ENCODE measurements at regions not wholly inside any gene's neighbourhood (a gene's known extent, or its start where the extent isn't known, plus 50 kb on each side); places are given as distances from the start of the nearest gene placed in this dataset.

DNA sequence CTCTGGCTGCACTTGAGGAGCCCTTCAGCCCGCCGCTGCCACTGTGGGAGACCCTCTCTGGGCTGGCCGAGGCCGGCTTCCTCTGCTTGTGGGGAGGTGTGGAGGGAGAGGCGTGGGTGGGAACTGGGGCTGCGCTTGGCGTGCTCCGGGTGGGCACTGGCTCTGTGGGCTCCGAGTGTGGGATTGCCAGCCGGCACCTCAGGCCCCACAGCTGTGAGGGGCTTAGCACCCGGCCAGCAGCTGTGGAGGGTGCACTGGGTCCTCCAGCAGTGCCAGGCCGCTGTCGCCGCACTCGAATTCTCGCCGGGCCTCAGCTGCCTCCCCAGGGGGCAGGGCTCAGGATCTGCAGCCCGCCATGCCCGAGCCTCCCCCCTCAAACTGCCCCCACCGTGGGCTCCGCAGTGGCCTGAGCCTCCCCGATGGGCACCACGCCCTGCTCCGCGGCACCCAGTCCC is 808.0 kb upstream of the SOX11 start:
- H3K9me3 Mint-ChIP-seq (ENCODE audit: unreplicated experiment) = peaks cover 13% of the 10 kb centered on the region
- DNase-seq (ENCODE audit: extremely low spot score, unreplicated experiment) = no peak
- H3K36me3 Mint-ChIP-seq (ENCODE audit: unreplicated experiment) = no peaks in the 10 kb centered on the region
- H3K27ac Mint-ChIP-seq (ENCODE audit: unreplicated experiment) = no peak overlapping the region
- TF ChIP-seq, protein P1, sequence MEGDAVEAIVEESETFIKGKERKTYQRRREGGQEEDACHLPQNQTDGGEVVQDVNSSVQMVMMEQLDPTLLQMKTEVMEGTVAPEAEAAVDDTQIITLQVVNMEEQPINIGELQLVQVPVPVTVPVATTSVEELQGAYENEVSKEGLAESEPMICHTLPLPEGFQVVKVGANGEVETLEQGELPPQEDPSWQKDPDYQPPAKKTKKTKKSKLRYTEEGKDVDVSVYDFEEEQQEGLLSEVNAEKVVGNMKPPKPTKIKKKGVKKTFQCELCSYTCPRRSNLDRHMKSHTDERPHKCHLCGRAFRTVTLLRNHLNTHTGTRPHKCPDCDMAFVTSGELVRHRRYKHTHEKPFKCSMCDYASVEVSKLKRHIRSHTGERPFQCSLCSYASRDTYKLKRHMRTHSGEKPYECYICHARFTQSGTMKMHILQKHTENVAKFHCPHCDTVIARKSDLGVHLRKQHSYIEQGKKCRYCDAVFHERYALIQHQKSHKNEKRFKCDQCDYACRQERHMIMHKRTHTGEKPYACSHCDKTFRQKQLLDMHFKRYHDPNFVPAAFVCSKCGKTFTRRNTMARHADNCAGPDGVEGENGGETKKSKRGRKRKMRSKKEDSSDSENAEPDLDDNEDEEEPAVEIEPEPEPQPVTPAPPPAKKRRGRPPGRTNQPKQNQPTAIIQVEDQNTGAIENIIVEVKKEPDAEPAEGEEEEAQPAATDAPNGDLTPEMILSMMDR (IDR thresholded peaks at IDR 0.05) = no peak
- H3K27me3 Mint-ChIP-seq (ENCODE audit: unreplicated experiment) = peaks cover 2% of the 10 kb centered on the region
- H3K4me3 Mint-ChIP-seq (ENCODE audit: unreplicated experiment) = no peak overlapping the region
- peaks cover 2% of the 10 kb centered on the region for H3K4me1 Mint-ChIP-seq (ENCODE audit: unreplicated experiment)

DNA sequence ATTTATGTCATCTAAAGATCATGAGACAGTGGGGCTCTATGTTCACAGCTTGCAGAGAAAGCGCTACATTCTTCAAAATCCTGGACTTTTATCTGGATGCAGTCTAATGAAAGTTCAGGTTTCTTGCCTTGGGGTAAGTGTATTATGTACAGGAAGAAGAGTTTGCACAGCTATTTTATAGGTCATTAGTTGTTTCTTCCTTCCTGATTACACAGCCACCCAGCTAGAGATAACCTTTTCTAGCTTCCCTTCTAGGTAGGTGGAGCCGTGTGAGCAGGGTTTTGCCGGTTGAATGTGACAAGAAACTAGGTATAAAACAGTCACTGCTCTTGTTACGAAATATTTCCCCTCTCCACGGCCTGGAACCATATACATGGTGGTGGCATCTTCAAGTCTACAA is 800.8 kb upstream of the SOX11 start:
- no peak overlapping the region for H3K27ac Mint-ChIP-seq (ENCODE audit: unreplicated experiment)
- H3K4me3 Mint-ChIP-seq (ENCODE audit: unreplicated experiment) = no peak overlapping the region
- TF ChIP-seq, protein P1 (IDR thresholded peaks at IDR 0.05) = no peak
- DNase-seq (ENCODE audit: extremely low spot score, unreplicated experiment) = no peak
- H3K9me3 Mint-ChIP-seq (ENCODE audit: unreplicated experiment) = peaks cover 11% of the 10 kb centered on the region
- no peaks in the 10 kb centered on the region for H3K4me1 Mint-ChIP-seq (ENCODE audit: unreplicated experiment)
- H3K36me3 Mint-ChIP-seq (ENCODE audit: unreplicated experiment) = no peaks in the 10 kb centered on the region
- H3K27me3 Mint-ChIP-seq (ENCODE audit: unreplicated experiment) = peaks cover 2% of the 10 kb centered on the region

DNA sequence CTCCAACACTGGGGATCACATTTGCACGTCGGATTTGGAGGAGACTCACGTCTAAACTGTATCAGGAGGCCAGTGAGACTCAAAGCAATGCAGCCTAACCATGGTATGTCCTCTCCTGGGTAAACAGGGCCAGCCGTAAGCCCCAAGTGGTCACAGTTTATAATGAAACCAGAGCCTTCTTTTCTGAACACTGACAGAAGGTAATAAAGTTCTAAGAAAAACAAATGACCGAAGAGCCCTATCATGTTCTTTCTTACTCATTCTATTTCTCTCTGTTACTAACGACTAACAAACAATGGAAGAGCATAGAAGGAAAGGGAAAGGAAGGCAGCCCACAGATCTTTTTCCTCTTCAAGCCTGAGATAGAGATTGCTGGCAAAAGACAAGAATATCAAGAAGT is 796.8 kb upstream of the SOX11 start:
- no peak for DNase-seq (ENCODE audit: extremely low spot score, unreplicated experiment)
- Mint-ChIP-seq H3K4me3 (ENCODE audit: unreplicated experiment) (no peak overlapping the region), H3K27ac (ENCODE audit: unreplicated experiment) (no peak overlapping the region), H3K9me3 (ENCODE audit: unreplicated experiment) (peaks cover 11% of the 10 kb centered on the region), H3K27me3 (ENCODE audit: unreplicated experiment) (no peaks in the 10 kb centered on the region), H3K36me3 (ENCODE audit: unreplicated experiment) (no peaks in the 10 kb centered on the region), H3K4me1 (ENCODE audit: unreplicated experiment) (peaks cover 7% of the 10 kb centered on the region)
- TF ChIP-seq, protein P1 (IDR thresholded peaks at IDR 0.05) = no peak

DNA sequence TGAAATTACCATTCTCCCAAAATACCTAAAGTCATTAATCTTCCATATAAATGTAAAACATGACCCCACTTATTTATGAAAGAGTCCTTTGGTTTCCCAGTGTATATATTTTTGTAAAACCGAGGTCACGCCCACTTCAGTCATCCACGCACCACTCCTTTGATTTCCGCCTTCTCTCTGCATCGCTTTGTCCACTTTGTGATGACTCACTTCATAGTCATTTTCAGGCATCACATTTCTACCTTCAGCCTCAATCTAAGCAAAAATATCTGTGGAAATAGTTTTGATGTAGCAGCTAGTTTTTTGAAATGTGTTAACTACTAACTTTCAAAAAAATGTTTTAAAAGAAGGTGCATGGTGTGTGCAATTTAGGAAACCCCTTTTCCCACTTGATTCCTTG is 793.5 kb upstream of the SOX11 start:
- no peaks in the 10 kb centered on the region for H3K36me3 Mint-ChIP-seq (ENCODE audit: unreplicated experiment)
- TF ChIP-seq, protein P1 (IDR thresholded peaks at IDR 0.05) = no peak
- peaks cover 7% of the 10 kb centered on the region for H3K4me1 Mint-ChIP-seq (ENCODE audit: unreplicated experiment)
- H3K27ac Mint-ChIP-seq (ENCODE audit: unreplicated experiment) = no peak overlapping the region
- no peaks in the 10 kb centered on the region for H3K27me3 Mint-ChIP-seq (ENCODE audit: unreplicated experiment)
- no peak for DNase-seq (ENCODE audit: extremely low spot score, unreplicated experiment)
- H3K4me3 Mint-ChIP-seq (ENCODE audit: unreplicated experiment) = no peak overlapping the region
- H3K9me3 Mint-ChIP-seq (ENCODE audit: unreplicated experiment) = peaks cover 3% of the 10 kb centered on the region

DNA sequence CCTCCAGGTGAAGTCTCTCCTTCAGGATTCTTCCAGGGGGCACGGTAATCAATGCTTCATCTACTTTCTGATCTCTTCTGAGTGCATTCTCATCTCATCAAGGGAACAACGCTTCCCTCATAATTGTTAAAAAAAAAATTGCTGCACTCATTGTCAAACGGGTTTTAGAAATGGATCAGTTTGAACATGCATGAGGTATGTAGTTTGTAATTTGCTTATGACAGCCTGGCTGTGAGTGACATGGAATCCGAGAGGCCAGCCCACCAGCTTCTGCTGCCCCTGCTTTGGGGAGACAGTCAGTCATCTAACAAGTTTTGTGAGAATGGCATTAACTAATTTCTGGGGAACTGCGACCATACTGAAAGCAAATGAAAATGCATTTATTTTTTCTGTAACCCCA is 791.9 kb upstream of the SOX11 start:
- no peak overlapping the region for H3K27ac Mint-ChIP-seq (ENCODE audit: unreplicated experiment)
- H3K27me3 Mint-ChIP-seq (ENCODE audit: unreplicated experiment) = no peaks in the 10 kb centered on the region
- TF ChIP-seq, protein P1 (IDR thresholded peaks at IDR 0.05) = no peak
- H3K36me3 Mint-ChIP-seq (ENCODE audit: unreplicated experiment) = no peaks in the 10 kb centered on the region
- H3K4me3 Mint-ChIP-seq (ENCODE audit: unreplicated experiment) = no peak overlapping the region
- peaks cover 7% of the 10 kb centered on the region for H3K4me1 Mint-ChIP-seq (ENCODE audit: unreplicated experiment)
- no peaks in the 10 kb centered on the region for H3K9me3 Mint-ChIP-seq (ENCODE audit: unreplicated experiment)
- DNase-seq (ENCODE audit: extremely low spot score, unreplicated experiment) = no peak

All from osteocyte (in vitro differentiated cells).